Rectal smooth muscle tissue (tissue), 1 donor: ENCODE measurements at regions not wholly inside any gene's neighbourhood (a gene's known extent, or its start where the extent isn't known, plus 50 kb on each side); places are given as distances from the start of the nearest gene placed in this dataset.
"Not testable (repeated sequence)": the region's sequence is repeated elsewhere in the genome, so short reads cannot be mapped to it uniquely, and the experiment has no call there.

ENCODE experiments used
- H3K27ac ChIP-seq: one replicate; pipeline ENCODE4 v1.7.0; 2013; ENCODE audit warnings: low read depth, low read length, inconsistent platforms
- H3K27me3 ChIP-seq: one replicate; pipeline ENCODE4 v1.7.0; 2013; ENCODE audit warnings: low read length; ENCODE audit not compliant: control insufficient read depth, insufficient read depth
- H3K36me3 ChIP-seq: one replicate; pipeline ENCODE4 v1.7.0; 2013; ENCODE audit warnings: low read length; ENCODE audit not compliant: control insufficient read depth, insufficient read depth
- H3K4me1 ChIP-seq: one replicate; pipeline ENCODE4 v1.7.0; 2013; ENCODE audit warnings: low read length; ENCODE audit not compliant: control insufficient read depth, insufficient read depth
- H3K4me3 ChIP-seq: one replicate; pipeline ENCODE4 v1.7.0; 2013; ENCODE audit warnings: low read length
- H3K9ac ChIP-seq: one replicate; pipeline ENCODE4 v1.7.0; 2013; ENCODE audit warnings: low read length

DNA sequence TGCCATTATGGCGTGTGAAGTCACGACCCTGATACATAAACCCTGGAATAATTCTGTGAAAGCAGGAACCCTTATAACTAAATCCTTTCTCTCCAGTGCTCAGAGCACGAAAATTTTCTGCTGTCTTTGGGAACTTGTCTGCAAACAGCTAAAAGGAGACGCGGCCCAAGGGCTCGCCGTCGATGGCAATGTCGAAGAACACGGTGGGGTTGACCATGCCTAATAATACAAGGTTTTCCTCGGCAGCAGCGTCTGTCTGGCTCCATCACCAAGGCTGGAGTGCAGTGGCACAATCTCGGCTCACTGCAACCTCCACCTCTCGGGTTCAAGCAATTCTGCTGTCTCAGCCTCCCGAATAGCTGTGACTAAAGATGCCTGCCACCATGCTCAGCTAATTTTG lies 132.4 kb upstream of the KIF5B start:
- H3K9ac ChIP-seq, H3K27ac ChIP-seq, H3K4me1 ChIP-seq, H3K27me3 ChIP-seq, H3K4me3 ChIP-seq, H3K36me3 ChIP-seq: not testable (repeated sequence)

- H3K27ac ChIP-seq = no peak overlapping the region
- H3K9ac ChIP-seq = no peak overlapping the region
- H3K4me1 ChIP-seq = no peaks in the 10 kb centered on the region
- H3K36me3 ChIP-seq = no peaks in the 10 kb centered on the region
- no peaks in the 10 kb centered on the region for H3K27me3 ChIP-seq
- H3K4me3 ChIP-seq = no peak overlapping the region
Measured at GRCh38 chr10:32187686-32188085, 131.5 kb upstream of the KIF5B start.

- not testable (repeated sequence) for H3K4me1 ChIP-seq, H3K4me3 ChIP-seq, H3K9ac ChIP-seq, H3K36me3 ChIP-seq, H3K27ac ChIP-seq, H3K27me3 ChIP-seq
Measured at GRCh38 chr10:32183652-32184051, 127.4 kb upstream of the KIF5B start.

- Histone ChIP-seq H3K36me3 (no peaks in the 10 kb centered on the region), H3K9ac (no peak overlapping the region), H3K27ac (no peak overlapping the region), H3K27me3 (no peaks in the 10 kb centered on the region), H3K4me1 (no peaks in the 10 kb centered on the region), H3K4me3 (no peak overlapping the region)
Measured at GRCh38 chr10:32182476-32182875, 126.3 kb upstream of the KIF5B start.

DNA sequence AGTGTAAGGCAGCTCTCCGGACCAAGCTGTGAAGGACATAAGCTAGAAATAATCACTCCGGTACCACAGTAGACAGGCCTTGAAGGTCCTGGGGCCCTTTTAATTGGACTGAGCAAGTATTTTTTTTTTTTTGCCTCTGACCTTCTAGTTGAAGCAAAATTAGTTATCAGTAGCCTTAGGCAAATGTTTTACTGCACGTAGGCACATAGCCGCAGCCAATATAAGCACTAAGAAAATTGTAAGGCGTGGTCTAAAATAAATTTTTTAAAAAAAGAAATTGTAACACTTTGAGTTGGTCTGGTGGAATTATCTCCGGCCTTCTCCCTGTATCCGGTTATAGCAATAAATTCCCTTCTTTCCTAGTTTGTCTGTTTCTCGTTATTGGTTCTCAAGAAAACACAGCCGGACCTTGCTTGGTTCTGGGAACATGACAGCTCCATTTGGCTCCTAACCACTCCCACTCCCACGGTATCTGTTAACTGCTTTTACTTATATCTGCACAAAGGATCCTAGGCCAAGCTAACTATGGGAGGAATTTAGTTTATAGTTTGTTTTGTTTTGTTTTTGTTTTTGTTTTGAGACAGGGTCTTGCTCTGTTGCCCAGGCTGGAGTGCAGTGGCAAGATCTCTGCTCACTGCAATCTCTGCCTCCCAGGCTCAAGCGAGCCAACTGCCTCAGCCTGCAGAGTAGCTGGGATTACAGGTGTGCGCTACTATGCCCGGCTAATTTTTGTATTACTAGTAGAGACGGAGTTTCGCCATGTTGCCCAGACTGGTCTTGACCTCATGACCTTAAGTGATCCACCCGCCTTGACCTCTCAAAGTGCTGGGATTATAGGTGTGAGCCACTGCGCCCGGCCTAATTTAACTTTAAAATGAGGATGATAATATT lies 124.4 kb upstream of the KIF5B start:
- Histone ChIP-seq H3K4me1 (no peaks in the 10 kb centered on the region), H3K36me3 (no peaks in the 10 kb centered on the region), H3K9ac (no peak overlapping the region), H3K27me3 (no peaks in the 10 kb centered on the region), H3K27ac (no peak overlapping the region), H3K4me3 (no peak overlapping the region)

GRCh38 chr10:32179836-32180235 lies 123.6 kb upstream of the KIF5B start:
- H3K4me1 ChIP-seq = no peaks in the 10 kb centered on the region
- H3K27ac ChIP-seq = no peak overlapping the region
- no peak overlapping the region for H3K9ac ChIP-seq
- H3K27me3 ChIP-seq = no peaks in the 10 kb centered on the region
- no peak overlapping the region for H3K4me3 ChIP-seq
- no peaks in the 10 kb centered on the region for H3K36me3 ChIP-seq

- not testable (repeated sequence) for H3K27ac ChIP-seq, H3K4me1 ChIP-seq, H3K36me3 ChIP-seq, H3K4me3 ChIP-seq, H3K9ac ChIP-seq, H3K27me3 ChIP-seq
Measured at GRCh38 chr10:32177594-32177993, 121.4 kb upstream of the KIF5B start.

GRCh38 chr10:32175629-32176028 lies 119.4 kb upstream of the KIF5B start:
- no peaks in the 10 kb centered on the region for H3K36me3 ChIP-seq
- H3K27ac ChIP-seq = no peak overlapping the region
- H3K9ac ChIP-seq = no peak overlapping the region
- no peaks in the 10 kb centered on the region for H3K4me1 ChIP-seq
- no peaks in the 10 kb centered on the region for H3K27me3 ChIP-seq
- H3K4me3 ChIP-seq = no peak overlapping the region

- no peaks in the 10 kb centered on the region for H3K4me1 ChIP-seq
- H3K36me3 ChIP-seq = no peaks in the 10 kb centered on the region
- no peaks in the 10 kb centered on the region for H3K27me3 ChIP-seq
- H3K27ac ChIP-seq = no peak overlapping the region
- H3K9ac ChIP-seq = no peak overlapping the region
- no peak overlapping the region for H3K4me3 ChIP-seq
Measured at GRCh38 chr10:32174349-32174893, 118.2 kb upstream of the KIF5B start.

- H3K27me3 ChIP-seq = no peaks in the 10 kb centered on the region
- no peak overlapping the region for H3K9ac ChIP-seq
- no peaks in the 10 kb centered on the region for H3K4me1 ChIP-seq
- H3K27ac ChIP-seq = no peak overlapping the region
- no peaks in the 10 kb centered on the region for H3K36me3 ChIP-seq
- H3K4me3 ChIP-seq = no peak overlapping the region
Measured at GRCh38 chr10:32171204-32171603, 115.0 kb upstream of the KIF5B start.

GRCh38 chr10:32169556-32169955 lies 113.3 kb upstream of the KIF5B start:
- Histone ChIP-seq H3K27me3 (no peaks in the 10 kb centered on the region), H3K27ac (no peak overlapping the region), H3K4me3 (no peak overlapping the region), H3K4me1 (no peaks in the 10 kb centered on the region), H3K36me3 (no peaks in the 10 kb centered on the region), H3K9ac (no peak overlapping the region)

DNA sequence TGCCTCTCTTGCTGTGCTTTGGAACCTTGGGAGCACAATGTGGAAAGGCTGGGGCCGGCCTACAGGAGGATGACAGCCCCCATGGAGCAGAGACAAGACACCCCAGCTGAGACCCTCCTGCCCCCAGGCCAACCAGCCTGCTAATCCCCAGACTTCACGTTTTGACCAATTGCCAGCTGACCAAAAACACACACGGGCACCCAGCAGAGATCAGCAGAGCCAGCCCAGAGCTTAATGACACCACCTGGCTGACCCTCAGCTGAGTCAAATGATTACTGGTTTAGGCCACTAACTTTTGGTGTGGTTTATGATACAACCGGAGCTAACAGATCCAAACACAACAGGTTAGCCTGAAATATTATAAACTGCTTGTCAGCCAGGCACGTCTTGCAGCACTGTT lies 111.2 kb upstream of the KIF5B start:
- Histone ChIP-seq H3K27me3 (no peaks in the 10 kb centered on the region), H3K36me3 (no peaks in the 10 kb centered on the region), H3K4me3 (no peak overlapping the region), H3K27ac (no peak overlapping the region), H3K9ac (no peak overlapping the region), H3K4me1 (no peaks in the 10 kb centered on the region)

DNA sequence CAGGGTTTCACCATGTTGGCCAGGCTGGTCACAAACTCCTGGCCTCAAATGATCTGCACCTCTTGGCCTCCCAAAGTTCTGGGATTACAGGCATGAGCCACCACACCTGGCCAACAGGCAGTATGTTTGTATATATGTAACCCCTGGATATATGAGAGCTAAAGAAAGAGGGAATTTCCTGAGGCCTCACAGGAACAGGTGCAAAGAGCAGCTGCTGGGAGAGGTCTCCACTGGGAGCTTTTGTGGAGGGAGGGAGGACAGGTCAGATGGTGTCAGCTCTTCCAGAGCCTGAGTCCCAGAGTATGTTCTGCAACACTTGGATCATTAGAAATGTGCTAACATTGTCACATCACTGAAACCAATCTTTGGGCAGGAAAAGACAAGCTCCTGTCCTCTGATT lies 110.1 kb upstream of the KIF5B start:
- Histone ChIP-seq H3K36me3 (no peaks in the 10 kb centered on the region), H3K27ac (no peak overlapping the region), H3K4me1 (no peaks in the 10 kb centered on the region), H3K9ac (no peak overlapping the region), H3K4me3 (no peak overlapping the region), H3K27me3 (no peaks in the 10 kb centered on the region)
